IPS-18c (cell line): ENCODE measurements at regions not wholly inside any gene's neighbourhood (a gene's known extent, or its start where the extent isn't known, plus 50 kb on each side); places are given as distances from the start of the nearest gene placed in this dataset.

Experiments
- H3K4me3 ChIP-seq: 2 replicates; pipeline ENCODE4 v1.7.0; 2013; ENCODE audit warnings: low read depth, mild to moderate bottlenecking, low read length, moderate library complexity; ENCODE audit not compliant: insufficient read depth
- H3K9me3 ChIP-seq: one replicate; pipeline ENCODE4 v1.6.1; 2013; ENCODE audit warnings: mild to moderate bottlenecking, low read length, moderate library complexity; ENCODE audit not compliant: control insufficient read depth, insufficient read depth

GRCh38 chr5:124668353-124669299 is 77.8 kb downstream of the ZNF608 start:
- Histone ChIP-seq H3K9me3 (no peaks in the 10 kb centered on the region), H3K4me3 (no peak overlapping the region)

- H3K9me3 ChIP-seq = no peaks in the 10 kb centered on the region
- H3K4me3 ChIP-seq = no peak overlapping the region
These were observed 80.8 kb downstream of the ZNF608 start for GRCh38 chr5:124665625-124666024.

- H3K4me3 ChIP-seq = no peak overlapping the region
These were observed 81.4 kb downstream of the ZNF608 start for GRCh38 chr5:124665035-124665434.

GRCh38 chr5:124664287-124664686 is 82.2 kb downstream of the ZNF608 start:
- H3K9me3 ChIP-seq = no peaks in the 10 kb centered on the region

More at GRCh38 chr5:124665035-124665434, 81.4 kb downstream of the ZNF608 start:
- no peaks in the 10 kb centered on the region for H3K9me3 ChIP-seq

GRCh38 chr5:124663101-124663506 is 83.3 kb downstream of the ZNF608 start:
- no peaks in the 10 kb centered on the region for H3K9me3 ChIP-seq
- H3K4me3 ChIP-seq = no peak overlapping the region

More at GRCh38 chr5:124664287-124664686, 82.2 kb downstream of the ZNF608 start:
- H3K4me3 ChIP-seq = no peak overlapping the region

- no peaks in the 10 kb centered on the region for H3K9me3 ChIP-seq
- no peak overlapping the region for H3K4me3 ChIP-seq
These were observed 84.2 kb downstream of the ZNF608 start for GRCh38 chr5:124662181-124662781.

- no peak overlapping the region for H3K4me3 ChIP-seq
These were observed 84.9 kb downstream of the ZNF608 start for GRCh38 chr5:124661317-124662141.

GRCh38 chr5:124660229-124661093 is 86.0 kb downstream of the ZNF608 start:
- Histone ChIP-seq H3K4me3 (no peak overlapping the region), H3K9me3 (no peaks in the 10 kb centered on the region)

More at GRCh38 chr5:124661317-124662141, 84.9 kb downstream of the ZNF608 start:
- no peaks in the 10 kb centered on the region for H3K9me3 ChIP-seq

- H3K9me3 ChIP-seq = no peaks in the 10 kb centered on the region
- H3K4me3 ChIP-seq = no peak overlapping the region
These were observed 86.6 kb downstream of the ZNF608 start for GRCh38 chr5:124659798-124660197.

GRCh38 chr5:124658867-124659557 is 87.4 kb downstream of the ZNF608 start:
- no peaks in the 10 kb centered on the region for H3K9me3 ChIP-seq
- no peak overlapping the region for H3K4me3 ChIP-seq

- no peaks in the 10 kb centered on the region for H3K9me3 ChIP-seq
- no peak overlapping the region for H3K4me3 ChIP-seq
These were observed 90.4 kb downstream of the ZNF608 start for GRCh38 chr5:124655921-124656511.

- Histone ChIP-seq H3K4me3 (no peak overlapping the region), H3K9me3 (no peaks in the 10 kb centered on the region)
These were observed 91.1 kb downstream of the ZNF608 start for GRCh38 chr5:124655251-124655917.

GRCh38 chr5:124654418-124654817 is 92.0 kb downstream of the ZNF608 start:
- no peaks in the 10 kb centered on the region for H3K9me3 ChIP-seq

GRCh38 chr5:124653666-124654065 is 92.8 kb downstream of the ZNF608 start:
- Histone ChIP-seq H3K4me3 (no peak overlapping the region), H3K9me3 (no peaks in the 10 kb centered on the region)

More at GRCh38 chr5:124654418-124654817, 92.0 kb downstream of the ZNF608 start:
- no peak overlapping the region for H3K4me3 ChIP-seq

- Histone ChIP-seq H3K4me3 (no peak overlapping the region), H3K9me3 (no peaks in the 10 kb centered on the region)
These were observed 93.5 kb downstream of the ZNF608 start for GRCh38 chr5:124652892-124653441.
